ENCODE measurements at regions not wholly inside any gene's neighbourhood (a gene's known extent, or its start where the extent isn't known, plus 50 kb on each side); places are given as distances from the start of the nearest gene placed in this dataset.

DNA sequence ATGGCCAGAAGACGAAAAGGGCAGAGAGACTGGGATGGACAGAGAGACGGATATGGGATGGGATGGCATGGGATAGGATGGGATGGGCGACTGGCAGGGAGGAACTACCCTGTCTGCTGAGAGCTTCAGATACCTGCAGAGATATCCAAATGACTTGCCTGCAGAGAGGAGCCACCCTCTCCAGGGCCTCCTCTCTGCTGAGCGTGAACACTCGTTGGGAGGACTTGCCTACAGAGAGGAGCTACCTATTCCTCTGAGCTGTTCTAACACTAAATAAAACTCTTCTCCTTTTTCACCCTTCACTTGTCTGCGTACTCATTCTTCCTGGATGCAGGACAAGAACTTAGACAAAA lies 67.1 kb upstream of the LRRN2 start:
- no peak for DNase-seq (ENCODE audit: low read depth in 4 of 6, low spot score in 6 of 6)
- no peak overlapping the region for H3K4me3 ChIP-seq (ENCODE audit: low read depth, low read length)
- WGBS (ENCODE audit: insufficient coverage), result 94% methylated on average over 6 of the region's 6 CpGs

DNA sequence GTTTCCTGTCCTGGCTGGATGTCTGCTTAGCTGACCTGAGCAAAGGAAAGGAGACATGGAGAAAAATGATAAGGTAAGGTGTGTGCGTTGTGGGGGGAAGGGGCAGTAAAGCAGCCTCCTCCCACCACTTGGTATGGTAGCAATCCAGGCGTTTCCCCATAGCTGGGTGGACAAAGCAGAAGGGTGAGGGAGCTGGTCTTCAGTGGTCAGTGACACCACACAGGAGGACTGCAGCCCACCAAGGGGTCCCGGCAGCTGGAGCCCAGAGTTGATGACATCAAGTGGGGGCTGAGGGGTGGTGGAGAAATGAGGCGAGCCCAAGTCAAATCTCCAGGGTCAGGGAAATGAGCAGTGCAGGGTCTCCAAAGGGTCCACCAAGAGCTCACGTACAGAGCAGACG lies 69.3 kb upstream of the LRRN2 start:
- DNase-seq (ENCODE audit: low read depth in 4 of 6, low spot score in 6 of 6), result no peak
- H3K36me3 ChIP-seq (ENCODE audit: control insufficient read depth, insufficient read depth, low read length), result no peaks in the 10 kb centered on the region
- no peaks in the 10 kb centered on the region for H3K27me3 ChIP-seq (ENCODE audit: control insufficient read depth, insufficient read depth, low read length)
- no peaks in the 10 kb centered on the region for H3K4me1 ChIP-seq (ENCODE audit: control insufficient read depth, insufficient read depth, low read length)
- no peak overlapping the region for H3K4me3 ChIP-seq (ENCODE audit: low read depth, low read length)
- H3K9me3 ChIP-seq (ENCODE audit: control insufficient read depth, insufficient read depth, low read length), result no peaks in the 10 kb centered on the region
- WGBS (ENCODE audit: insufficient coverage), result 94% methylated on average over 4 of the region's 6 CpGs
- no peak overlapping the region for H3K27ac ChIP-seq (ENCODE audit: low read depth, low read length)

More for the DNA sequence above, 67.1 kb upstream of the LRRN2 start:
- H3K4me1 ChIP-seq (ENCODE audit: control insufficient read depth, insufficient read depth, low read length), result no peaks in the 10 kb centered on the region
- H3K27ac ChIP-seq (ENCODE audit: low read depth, low read length), result no peak overlapping the region
- no peaks in the 10 kb centered on the region for H3K36me3 ChIP-seq (ENCODE audit: control insufficient read depth, insufficient read depth, low read length)
- no peaks in the 10 kb centered on the region for H3K9me3 ChIP-seq (ENCODE audit: control insufficient read depth, insufficient read depth, low read length)
- H3K27me3 ChIP-seq (ENCODE audit: control insufficient read depth, insufficient read depth, low read length), result no peaks in the 10 kb centered on the region

DNA sequence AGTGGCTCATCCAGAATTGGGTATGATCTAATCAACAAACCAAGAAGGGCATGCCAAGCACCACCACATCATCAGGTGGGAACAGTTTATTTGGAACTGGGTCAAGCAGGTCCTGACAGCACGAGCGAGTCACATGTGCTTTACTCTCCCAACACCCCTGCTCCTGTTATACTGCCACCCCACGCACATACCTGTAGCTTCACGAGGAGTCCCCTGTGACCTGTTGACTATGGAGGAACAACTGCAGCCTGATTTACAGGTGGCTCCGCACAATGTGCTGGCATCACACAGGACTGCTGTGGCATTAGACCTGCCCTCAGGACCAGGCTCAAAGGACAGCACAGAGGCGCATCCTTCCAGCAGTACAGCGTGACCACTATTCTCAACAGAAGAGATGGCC lies 70.8 kb upstream of the LRRN2 start:
- H3K27ac ChIP-seq (ENCODE audit: low read depth, low read length), result no peak overlapping the region
- no peak for DNase-seq (ENCODE audit: low read depth in 4 of 6, low spot score in 6 of 6)
- no peaks in the 10 kb centered on the region for H3K4me1 ChIP-seq (ENCODE audit: control insufficient read depth, insufficient read depth, low read length)
- WGBS (ENCODE audit: insufficient coverage), result 91% methylated on average over 5 of the region's 7 CpGs
- H3K36me3 ChIP-seq (ENCODE audit: control insufficient read depth, insufficient read depth, low read length), result no peaks in the 10 kb centered on the region
- H3K4me3 ChIP-seq (ENCODE audit: low read depth, low read length), result no peak overlapping the region
- no peaks in the 10 kb centered on the region for H3K9me3 ChIP-seq (ENCODE audit: control insufficient read depth, insufficient read depth, low read length)
- no peaks in the 10 kb centered on the region for H3K27me3 ChIP-seq (ENCODE audit: control insufficient read depth, insufficient read depth, low read length)

DNA sequence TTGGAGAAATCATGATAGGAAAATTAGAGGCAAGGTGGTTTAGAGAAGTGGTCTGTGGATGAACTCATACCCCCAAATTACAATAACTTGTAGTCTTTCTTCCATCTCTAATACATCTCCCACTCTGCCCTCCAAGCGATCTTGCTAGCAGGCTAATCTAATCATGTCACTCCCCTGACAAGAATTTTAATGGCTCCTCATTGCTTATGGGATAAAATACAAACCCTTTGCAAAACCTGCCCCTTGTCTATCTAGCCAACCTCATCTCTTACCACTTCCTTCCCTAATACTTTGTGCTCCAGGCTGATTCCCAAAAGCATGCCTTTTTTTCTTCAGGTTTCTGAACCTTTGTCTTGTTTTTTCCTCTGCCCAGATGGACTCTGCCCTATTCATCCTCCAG lies 71.3 kb upstream of the LRRN2 start:
- DNase-seq (ENCODE audit: low read depth in 4 of 6, low spot score in 6 of 6), result no peak
- no peaks in the 10 kb centered on the region for H3K27me3 ChIP-seq (ENCODE audit: control insufficient read depth, insufficient read depth, low read length)
- H3K36me3 ChIP-seq (ENCODE audit: control insufficient read depth, insufficient read depth, low read length), result no peaks in the 10 kb centered on the region
- no peaks in the 10 kb centered on the region for H3K9me3 ChIP-seq (ENCODE audit: control insufficient read depth, insufficient read depth, low read length)
- no peak overlapping the region for H3K27ac ChIP-seq (ENCODE audit: low read depth, low read length)
- H3K4me1 ChIP-seq (ENCODE audit: control insufficient read depth, insufficient read depth, low read length), result no peaks in the 10 kb centered on the region
- 67% methylated on average over 1 of the region's 1 CpG for WGBS (ENCODE audit: insufficient coverage)
- H3K4me3 ChIP-seq (ENCODE audit: low read depth, low read length), result no peak overlapping the region

DNA sequence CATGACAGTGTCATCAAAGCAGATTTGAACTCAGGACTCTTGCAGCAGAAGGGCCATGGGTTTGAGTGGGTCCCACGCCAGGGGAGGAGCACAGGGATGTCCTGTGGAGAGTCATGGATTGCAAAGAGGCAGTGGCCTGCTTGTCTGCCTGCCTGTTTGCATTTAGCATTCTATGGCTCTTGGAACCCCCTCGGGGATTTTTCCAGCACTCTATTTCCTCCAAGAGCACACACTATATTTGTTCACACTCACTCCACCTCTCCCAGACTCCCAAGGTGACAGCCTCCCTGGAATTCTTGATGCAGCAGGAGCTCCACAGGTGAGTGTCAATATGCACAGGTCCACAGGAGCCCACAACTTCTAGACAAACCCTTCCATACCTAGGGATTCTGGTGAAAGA lies 73.1 kb upstream of the LRRN2 start:
- Histone ChIP-seq H3K9me3 (ENCODE audit: control insufficient read depth, insufficient read depth, low read length) (no peaks in the 10 kb centered on the region), H3K36me3 (ENCODE audit: control insufficient read depth, insufficient read depth, low read length) (no peaks in the 10 kb centered on the region), H3K27ac (ENCODE audit: low read depth, low read length) (no peak overlapping the region), H3K27me3 (ENCODE audit: control insufficient read depth, insufficient read depth, low read length) (no peaks in the 10 kb centered on the region), H3K4me1 (ENCODE audit: control insufficient read depth, insufficient read depth, low read length) (peaks cover 1% of the 10 kb centered on the region), H3K4me3 (ENCODE audit: low read depth, low read length) (no peak overlapping the region)
- WGBS (ENCODE audit: insufficient coverage), result 71% methylated on average over 2 of the region's 2 CpGs
- DNase-seq (ENCODE audit: low read depth in 4 of 6, low spot score in 6 of 6), result no peak

DNA sequence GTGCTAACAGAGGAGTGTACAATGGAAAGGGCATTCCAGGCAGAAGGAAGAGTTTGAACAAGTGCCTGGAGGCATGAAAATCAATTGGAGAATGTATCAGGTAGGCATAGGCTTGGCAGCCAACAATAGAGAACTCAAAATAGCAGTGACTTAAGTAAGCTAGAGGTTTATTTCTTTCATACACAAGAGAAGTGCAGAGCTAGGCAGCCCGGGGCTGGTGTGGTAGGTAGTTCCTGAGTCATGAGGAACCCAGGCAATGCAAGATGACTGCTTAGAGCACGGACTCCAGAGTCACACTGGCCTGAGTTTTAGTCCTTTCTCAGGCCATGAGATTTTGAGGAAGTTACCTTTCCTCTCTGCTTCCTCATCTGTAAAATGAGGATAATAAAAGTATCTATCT lies 74.8 kb upstream of the LRRN2 start:
- DNase-seq (ENCODE audit: low read depth in 4 of 6, low spot score in 6 of 6), result no peak
- no peak overlapping the region for H3K27ac ChIP-seq (ENCODE audit: low read depth, low read length)
- 88% methylated on average over 1 of the region's 2 CpGs for WGBS (ENCODE audit: insufficient coverage)
- no peaks in the 10 kb centered on the region for H3K9me3 ChIP-seq (ENCODE audit: control insufficient read depth, insufficient read depth, low read length)
- H3K36me3 ChIP-seq (ENCODE audit: control insufficient read depth, insufficient read depth, low read length), result no peaks in the 10 kb centered on the region
- H3K4me3 ChIP-seq (ENCODE audit: low read depth, low read length), result no peak overlapping the region
- peaks cover 10% of the 10 kb centered on the region for H3K4me1 ChIP-seq (ENCODE audit: control insufficient read depth, insufficient read depth, low read length)
- H3K27me3 ChIP-seq (ENCODE audit: control insufficient read depth, insufficient read depth, low read length), result no peaks in the 10 kb centered on the region

DNA sequence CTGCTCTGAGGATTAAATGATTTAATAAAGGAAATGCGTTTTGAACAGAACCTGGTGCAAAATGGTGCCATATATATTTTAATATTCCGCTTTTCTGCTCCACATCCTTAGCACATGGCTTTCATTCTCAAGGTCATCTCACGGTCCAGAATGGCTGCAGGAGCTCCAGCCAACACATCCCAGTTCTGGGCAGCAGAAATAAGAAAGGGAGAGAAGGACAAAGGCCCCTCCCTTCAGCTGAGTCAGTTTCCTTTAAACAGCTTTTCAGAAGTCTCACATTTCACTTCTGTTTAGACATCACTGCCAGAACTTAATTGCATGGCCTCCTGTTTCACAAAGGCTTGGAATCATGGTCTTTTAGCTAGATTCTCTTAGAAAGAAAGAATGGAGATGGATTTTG lies 75.2 kb upstream of the LRRN2 start:
- Histone ChIP-seq H3K4me3 (ENCODE audit: low read depth, low read length) (no peak overlapping the region), H3K27ac (ENCODE audit: low read depth, low read length) (no peak overlapping the region), H3K4me1 (ENCODE audit: control insufficient read depth, insufficient read depth, low read length) (peaks cover 10% of the 10 kb centered on the region), H3K36me3 (ENCODE audit: control insufficient read depth, insufficient read depth, low read length) (no peaks in the 10 kb centered on the region), H3K9me3 (ENCODE audit: control insufficient read depth, insufficient read depth, low read length) (no peaks in the 10 kb centered on the region), H3K27me3 (ENCODE audit: control insufficient read depth, insufficient read depth, low read length) (no peaks in the 10 kb centered on the region)
- DNase-seq (ENCODE audit: low read depth in 4 of 6, low spot score in 6 of 6), result no peak
- WGBS (ENCODE audit: insufficient coverage), result 100% methylated on average over 1 of the region's 3 CpGs

DNA sequence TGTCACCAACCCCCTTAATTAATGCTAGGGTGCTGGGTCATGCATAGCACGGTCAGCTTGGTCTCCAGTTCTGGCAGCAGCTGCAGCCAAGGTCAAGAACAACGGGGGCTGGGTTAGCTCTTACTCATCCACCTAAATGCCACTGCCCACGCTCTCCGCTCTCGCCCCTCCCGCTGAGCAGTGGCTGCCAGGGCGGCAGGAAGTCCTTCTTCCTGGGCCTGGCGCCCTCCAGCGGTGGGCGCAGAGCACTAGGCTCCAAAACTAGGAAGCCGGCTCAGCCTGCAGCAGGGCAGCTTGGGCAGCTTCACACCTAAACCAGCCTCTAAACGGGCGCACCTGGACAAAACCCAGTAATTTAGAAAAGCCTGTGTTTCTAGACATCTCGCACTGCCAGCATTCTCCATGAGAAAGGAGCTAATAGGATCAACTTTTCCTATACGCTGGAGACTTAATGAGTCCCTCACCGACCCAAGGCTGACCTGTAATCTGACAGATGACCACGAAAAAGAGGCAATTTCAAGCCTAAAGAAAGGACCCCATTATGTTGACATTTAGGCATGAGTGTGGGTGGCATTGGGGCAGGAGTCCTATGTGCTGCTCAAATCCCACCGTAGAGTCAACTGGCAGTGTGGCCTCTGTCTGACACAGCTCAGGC lies 78.4 kb upstream of the LRRN2 start:
- no peaks in the 10 kb centered on the region for H3K9me3 ChIP-seq (ENCODE audit: control insufficient read depth, insufficient read depth, low read length)
- no peaks in the 10 kb centered on the region for H3K36me3 ChIP-seq (ENCODE audit: control insufficient read depth, insufficient read depth, low read length)
- 13% methylated on average over 17 of the region's 18 CpGs for WGBS (ENCODE audit: insufficient coverage)
- H3K27ac ChIP-seq (ENCODE audit: low read depth, low read length), result no peak overlapping the region
- H3K4me3 ChIP-seq (ENCODE audit: low read depth, low read length), result no peak overlapping the region
- H3K4me1 ChIP-seq (ENCODE audit: control insufficient read depth, insufficient read depth, low read length), result peaks cover 10% of the 10 kb centered on the region
- peak; percentile 24 to 76 (median 40) for DNase-seq (ENCODE audit: low read depth in 4 of 6, low spot score in 6 of 6)
- H3K27me3 ChIP-seq (ENCODE audit: control insufficient read depth, insufficient read depth, low read length), result no peaks in the 10 kb centered on the region

DNA sequence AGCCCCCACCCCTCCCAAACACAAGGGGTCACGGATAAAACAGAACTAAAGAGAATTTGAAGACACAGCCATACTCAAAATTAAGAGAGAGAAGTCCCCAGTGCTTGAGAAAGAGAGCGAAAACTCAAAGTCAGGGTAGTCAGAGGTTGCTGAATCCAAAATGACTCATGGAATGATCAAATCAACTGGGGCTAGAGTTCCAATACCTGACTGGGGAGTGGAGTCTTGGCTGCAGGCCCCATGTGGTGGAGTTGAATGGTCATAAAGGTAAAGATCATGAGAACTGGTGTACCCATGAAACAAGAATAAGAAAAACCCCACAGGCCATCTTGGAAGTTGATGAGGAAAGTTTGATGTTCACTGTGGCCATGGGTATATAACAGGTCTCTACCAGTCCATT lies 84.5 kb upstream of the LRRN2 start:
- Histone ChIP-seq H3K27me3 (ENCODE audit: control insufficient read depth, insufficient read depth, low read length) (no peaks in the 10 kb centered on the region), H3K4me3 (ENCODE audit: low read depth, low read length) (no peak overlapping the region), H3K36me3 (ENCODE audit: control insufficient read depth, insufficient read depth, low read length) (no peaks in the 10 kb centered on the region), H3K27ac (ENCODE audit: low read depth, low read length) (no peak overlapping the region), H3K4me1 (ENCODE audit: control insufficient read depth, insufficient read depth, low read length) (peaks cover 3% of the 10 kb centered on the region), H3K9me3 (ENCODE audit: control insufficient read depth, insufficient read depth, low read length) (no peaks in the 10 kb centered on the region)
- 100% methylated on average over 1 of the region's 2 CpGs for WGBS (ENCODE audit: insufficient coverage)
- no peak for DNase-seq (ENCODE audit: low read depth in 4 of 6, low spot score in 6 of 6)

DNA sequence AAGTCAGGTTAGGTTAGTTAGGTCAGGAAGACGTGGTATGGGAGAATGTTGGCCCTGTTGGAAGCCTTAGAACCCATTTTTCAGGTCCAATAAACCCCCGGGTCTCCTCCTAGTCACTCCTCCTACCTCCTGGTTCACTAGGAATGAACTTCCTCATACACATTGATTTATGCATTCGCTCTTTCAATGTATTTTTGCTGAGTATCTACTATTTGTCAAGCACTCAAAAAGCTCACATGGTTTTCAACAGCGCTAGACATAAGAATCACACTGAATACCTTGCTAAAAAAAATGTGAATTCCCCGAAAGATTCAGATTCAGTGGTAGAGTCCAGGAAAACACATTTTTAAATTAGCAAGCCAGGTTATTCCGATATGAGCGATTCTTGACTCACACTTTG lies 85.8 kb upstream of the LRRN2 start:
- H3K27me3 ChIP-seq (ENCODE audit: control insufficient read depth, insufficient read depth, low read length), result no peaks in the 10 kb centered on the region
- no peak overlapping the region for H3K27ac ChIP-seq (ENCODE audit: low read depth, low read length)
- no peak overlapping the region for H3K4me3 ChIP-seq (ENCODE audit: low read depth, low read length)
- no peak for DNase-seq (ENCODE audit: low read depth in 4 of 6, low spot score in 6 of 6)
- no peaks in the 10 kb centered on the region for H3K9me3 ChIP-seq (ENCODE audit: control insufficient read depth, insufficient read depth, low read length)
- peaks cover 3% of the 10 kb centered on the region for H3K4me1 ChIP-seq (ENCODE audit: control insufficient read depth, insufficient read depth, low read length)
- 96% methylated on average over 4 of the region's 7 CpGs for WGBS (ENCODE audit: insufficient coverage)
- no peaks in the 10 kb centered on the region for H3K36me3 ChIP-seq (ENCODE audit: control insufficient read depth, insufficient read depth, low read length)

All from spinal cord (tissue), 9 donors.